T-helper 1 cell treated with Interleukin-12 subunit alpha and Interleukin-12 subunit beta and Interleukin-4 antibody, amounts not matched to agents 30 μg/mL and 1 μg/mL, for 36 hours (primary cell): ENCODE measurements at regions not wholly inside any gene's neighbourhood (a gene's known extent, or its start where the extent isn't known, plus 50 kb on each side); places are given as distances from the start of the nearest gene placed in this dataset.
A peak's percentile ranks its signal among the peaks of the same experiment; 100 is the strongest.
"Not testable (repeated sequence)": the region's sequence is repeated elsewhere in the genome, so short reads cannot be mapped to it uniquely, and the experiment has no call there.

Experiments
- H3K27ac Mint-ChIP-seq: one replicate; pipeline ENCODE4 v1.8.0; 2021; ENCODE audit warnings: mild to moderate bottlenecking, mixed read lengths
- H3K27me3 Mint-ChIP-seq: one replicate; pipeline ENCODE4 v1.8.0; 2021; ENCODE audit warnings: low read depth, mixed read lengths
- H3K36me3 Mint-ChIP-seq: one replicate; pipeline ENCODE4 v1.8.0; 2021; ENCODE audit warnings: low read depth, mixed read lengths
- H3K4me1 Mint-ChIP-seq: one replicate; pipeline ENCODE4 v1.8.0; 2021; ENCODE audit warnings: low read depth, mixed read lengths
- H3K4me3 Mint-ChIP-seq: one replicate; pipeline ENCODE4 v1.8.0; 2021; ENCODE audit warnings: mild to moderate bottlenecking, moderate library complexity, mixed read lengths
- H3K9me3 Mint-ChIP-seq: one replicate; pipeline ENCODE4 v1.8.0; 2021; ENCODE audit warnings: mixed read lengths

DNA sequence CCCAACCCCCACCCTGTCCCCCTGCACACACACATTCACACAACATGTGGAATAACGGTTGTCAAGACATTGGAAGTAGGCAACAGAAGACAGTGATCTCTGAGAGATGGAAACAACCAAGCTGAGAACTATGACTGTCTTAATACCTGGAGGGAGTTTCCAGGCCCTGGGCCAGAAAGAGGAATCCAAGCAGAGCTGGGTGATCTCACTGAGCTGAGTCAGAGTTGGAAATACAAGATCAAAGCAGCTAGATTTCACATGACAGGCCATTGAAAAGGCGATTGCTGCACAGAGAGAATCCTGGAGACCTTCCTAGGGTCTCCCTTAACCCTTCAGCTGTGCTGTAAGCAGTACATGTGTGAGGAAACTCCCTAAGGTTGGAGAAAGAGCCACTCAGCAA is 165.8 kb upstream of the PRSS1 start:
- no peaks in the 10 kb centered on the region for H3K9me3 Mint-ChIP-seq
- peaks cover 1% of the 10 kb centered on the region for H3K36me3 Mint-ChIP-seq
- H3K27ac Mint-ChIP-seq = peak overlapping the region; percentile 86
- H3K27me3 Mint-ChIP-seq = no peaks in the 10 kb centered on the region
- H3K4me1 Mint-ChIP-seq = peaks cover 32% of the 10 kb centered on the region
- no peak overlapping the region for H3K4me3 Mint-ChIP-seq

- no peak overlapping the region for H3K27ac Mint-ChIP-seq
- H3K36me3 Mint-ChIP-seq = peaks cover 1% of the 10 kb centered on the region
- no peaks in the 10 kb centered on the region for H3K9me3 Mint-ChIP-seq
- peaks cover 31% of the 10 kb centered on the region for H3K4me1 Mint-ChIP-seq
- no peak overlapping the region for H3K4me3 Mint-ChIP-seq
- H3K27me3 Mint-ChIP-seq = no peaks in the 10 kb centered on the region
These were observed 166.9 kb upstream of the PRSS1 start for GRCh38 chr7:142582351-142582750.

GRCh38 chr7:142581341-142581740 is 167.9 kb upstream of the PRSS1 start:
- Mint-ChIP-seq H3K4me3 (peak overlapping the region; percentile 45), H3K36me3 (peaks cover 1% of the 10 kb centered on the region), H3K4me1 (peaks cover 29% of the 10 kb centered on the region), H3K27me3 (no peaks in the 10 kb centered on the region), H3K27ac (peak overlapping the region; percentile 72), H3K9me3 (no peaks in the 10 kb centered on the region)

- no peaks in the 10 kb centered on the region for H3K27me3 Mint-ChIP-seq
- H3K27ac Mint-ChIP-seq = peak overlapping the region; percentile 53
- H3K4me1 Mint-ChIP-seq = peaks cover 29% of the 10 kb centered on the region
- peak overlapping the region; percentile 29 for H3K4me3 Mint-ChIP-seq
- no peaks in the 10 kb centered on the region for H3K9me3 Mint-ChIP-seq
- peaks cover 1% of the 10 kb centered on the region for H3K36me3 Mint-ChIP-seq
These were observed 169.3 kb upstream of the PRSS1 start for GRCh38 chr7:142579946-142580345.

GRCh38 chr7:142575351-142575750 is 173.9 kb upstream of the PRSS1 start:
- not testable (repeated sequence) for H3K27ac Mint-ChIP-seq, H3K9me3 Mint-ChIP-seq, H3K36me3 Mint-ChIP-seq, H3K4me3 Mint-ChIP-seq
- Mint-ChIP-seq H3K4me1 (peaks cover 10% of the 10 kb centered on the region), H3K27me3 (peaks cover 14% of the 10 kb centered on the region)

DNA sequence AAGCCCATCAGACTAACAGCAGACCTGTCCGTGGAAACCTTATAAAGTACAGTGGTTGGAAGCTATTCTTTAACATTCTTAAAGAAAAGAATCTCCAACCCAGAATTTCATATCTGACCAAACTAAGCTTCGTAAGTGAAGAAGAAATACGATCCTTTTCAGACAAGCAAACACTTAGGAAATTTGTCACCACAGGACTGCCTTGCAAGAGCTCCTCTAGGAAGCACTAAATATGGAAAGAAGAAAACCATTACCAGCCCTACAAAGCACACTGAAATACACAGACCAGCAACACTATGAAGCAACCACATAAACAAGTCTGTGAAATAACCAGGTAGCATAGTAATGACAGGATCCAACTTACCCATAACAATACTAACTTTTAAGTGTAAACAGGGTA is 177.7 kb upstream of the PRSS1 start:
- H3K4me1 Mint-ChIP-seq = peaks cover 5% of the 10 kb centered on the region
- H3K36me3 Mint-ChIP-seq = no peaks in the 10 kb centered on the region
- H3K4me3 Mint-ChIP-seq = no peak overlapping the region
- H3K27me3 Mint-ChIP-seq = peaks cover 14% of the 10 kb centered on the region
- no peak overlapping the region for H3K27ac Mint-ChIP-seq
- no peaks in the 10 kb centered on the region for H3K9me3 Mint-ChIP-seq

- H3K36me3 Mint-ChIP-seq = no peaks in the 10 kb centered on the region
- peaks cover 14% of the 10 kb centered on the region for H3K27me3 Mint-ChIP-seq
- H3K27ac Mint-ChIP-seq = no peak overlapping the region
- H3K9me3 Mint-ChIP-seq = no peaks in the 10 kb centered on the region
- peaks cover 5% of the 10 kb centered on the region for H3K4me1 Mint-ChIP-seq
- no peak overlapping the region for H3K4me3 Mint-ChIP-seq
These were observed 179.4 kb upstream of the PRSS1 start for GRCh38 chr7:142569851-142570250.

- Mint-ChIP-seq H3K36me3 (no peaks in the 10 kb centered on the region), H3K27ac (no peak overlapping the region), H3K27me3 (peaks cover 14% of the 10 kb centered on the region)
These were observed 180.7 kb upstream of the PRSS1 start for GRCh38 chr7:142568435-142569097.

GRCh38 chr7:142567201-142568075 is 181.8 kb upstream of the PRSS1 start:
- no peak overlapping the region for H3K4me3 Mint-ChIP-seq
- H3K36me3 Mint-ChIP-seq = no peaks in the 10 kb centered on the region
- no peak overlapping the region for H3K27ac Mint-ChIP-seq
- no peaks in the 10 kb centered on the region for H3K9me3 Mint-ChIP-seq
- peaks cover 5% of the 10 kb centered on the region for H3K4me1 Mint-ChIP-seq
- peaks cover 11% of the 10 kb centered on the region for H3K27me3 Mint-ChIP-seq

More at GRCh38 chr7:142568435-142569097, 180.7 kb upstream of the PRSS1 start:
- peaks cover 5% of the 10 kb centered on the region for H3K4me1 Mint-ChIP-seq
- H3K4me3 Mint-ChIP-seq = no peak overlapping the region
- H3K9me3 Mint-ChIP-seq = no peaks in the 10 kb centered on the region

GRCh38 chr7:142566271-142566670 is 183.0 kb upstream of the PRSS1 start:
- Mint-ChIP-seq H3K27ac (no peak overlapping the region), H3K9me3 (no peaks in the 10 kb centered on the region), H3K4me1 (peaks cover 4% of the 10 kb centered on the region), H3K36me3 (no peaks in the 10 kb centered on the region), H3K4me3 (no peak overlapping the region), H3K27me3 (peaks cover 12% of the 10 kb centered on the region)

- H3K4me3 Mint-ChIP-seq, H3K36me3 Mint-ChIP-seq, H3K27me3 Mint-ChIP-seq, H3K27ac Mint-ChIP-seq, H3K4me1 Mint-ChIP-seq, H3K9me3 Mint-ChIP-seq: not testable (repeated sequence)
These were observed 185.1 kb upstream of the PRSS1 start for GRCh38 chr7:142564125-142564524.

DNA sequence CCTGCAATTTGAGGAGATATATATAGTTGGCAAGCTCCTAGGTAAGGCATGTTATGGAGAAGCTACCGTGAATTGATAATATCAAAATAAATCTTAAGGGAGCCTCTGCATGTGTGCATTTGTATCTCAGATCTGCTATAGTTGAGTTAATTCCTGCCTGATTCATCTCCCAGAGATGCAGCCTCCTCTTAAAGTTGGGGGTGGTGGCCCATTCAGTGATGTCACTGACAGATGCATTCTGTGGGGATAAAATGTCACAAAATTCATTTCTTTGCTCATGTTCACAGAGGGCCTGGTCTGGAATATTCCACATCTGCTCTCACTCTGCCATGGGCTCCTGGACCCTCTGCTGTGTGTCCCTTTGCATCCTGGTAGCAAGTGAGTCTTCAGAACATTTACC is 185.8 kb upstream of the PRSS1 start:
- Mint-ChIP-seq H3K36me3 (no peaks in the 10 kb centered on the region), H3K27me3 (peaks cover 12% of the 10 kb centered on the region), H3K4me3 (peak overlapping the region; percentile 44), H3K9me3 (no peaks in the 10 kb centered on the region), H3K27ac (no peak overlapping the region), H3K4me1 (no peaks in the 10 kb centered on the region)

GRCh38 chr7:142562688-142563087 is 186.6 kb upstream of the PRSS1 start:
- H3K9me3 Mint-ChIP-seq = no peaks in the 10 kb centered on the region
- no peak overlapping the region for H3K27ac Mint-ChIP-seq
- no peak overlapping the region for H3K4me3 Mint-ChIP-seq
- peaks cover 12% of the 10 kb centered on the region for H3K27me3 Mint-ChIP-seq
- no peaks in the 10 kb centered on the region for H3K36me3 Mint-ChIP-seq
- H3K4me1 Mint-ChIP-seq = peaks cover 5% of the 10 kb centered on the region

- H3K27ac Mint-ChIP-seq, H3K9me3 Mint-ChIP-seq, H3K4me3 Mint-ChIP-seq: not testable (repeated sequence)
These were observed 187.9 kb upstream of the PRSS1 start for GRCh38 chr7:142561396-142561795.

DNA sequence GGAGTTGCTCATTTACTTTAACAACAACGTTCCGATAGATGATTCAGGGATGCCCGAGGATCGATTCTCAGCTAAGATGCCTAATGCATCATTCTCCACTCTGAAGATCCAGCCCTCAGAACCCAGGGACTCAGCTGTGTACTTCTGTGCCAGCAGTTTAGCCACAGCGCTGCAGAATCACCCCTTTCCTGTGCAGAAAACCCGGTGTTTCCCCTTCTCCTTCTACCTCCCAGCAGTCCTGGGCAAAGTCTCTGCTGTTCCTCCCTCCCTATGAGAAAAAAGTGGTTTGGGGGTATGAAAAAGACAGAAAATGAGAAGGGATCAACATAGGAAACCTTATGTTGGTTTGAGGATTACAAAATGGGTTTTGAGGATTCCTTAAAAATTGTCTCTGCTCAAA is 188.5 kb upstream of the PRSS1 start:
- not testable (repeated sequence) for H3K4me3 Mint-ChIP-seq

More at GRCh38 chr7:142561396-142561795, 187.9 kb upstream of the PRSS1 start:
- peaks cover 14% of the 10 kb centered on the region for H3K27me3 Mint-ChIP-seq
- not testable (repeated sequence) for H3K4me1 Mint-ChIP-seq, H3K36me3 Mint-ChIP-seq

More for the DNA sequence above, 188.5 kb upstream of the PRSS1 start:
- Mint-ChIP-seq H3K4me1 (peaks cover 11% of the 10 kb centered on the region), H3K27me3 (peaks cover 19% of the 10 kb centered on the region)
- not testable (repeated sequence) for H3K36me3 Mint-ChIP-seq, H3K9me3 Mint-ChIP-seq, H3K27ac Mint-ChIP-seq
